ENCODE measurements at regions not wholly inside any gene's neighbourhood (a gene's known extent, or its start where the extent isn't known, plus 50 kb on each side); places are given as distances from the start of the nearest gene placed in this dataset.

DNA sequence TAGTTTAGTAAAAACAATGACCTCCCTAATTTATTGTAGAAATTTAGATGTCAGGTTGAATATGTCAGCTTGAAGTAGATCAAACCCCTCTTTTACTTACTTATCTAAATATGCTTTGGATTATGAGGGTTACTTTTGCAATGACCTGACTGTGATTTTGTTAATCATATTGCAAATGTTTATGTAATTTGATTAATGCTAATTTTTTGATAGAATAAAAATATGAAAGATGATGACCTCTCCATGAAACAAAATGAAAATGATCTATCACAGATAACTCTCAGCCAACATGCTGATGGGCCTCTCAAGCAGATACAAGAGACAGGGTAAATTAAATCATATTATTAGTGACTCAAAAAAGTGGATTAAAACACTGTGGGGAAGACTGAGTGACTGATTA is 131.0 kb downstream of the CEP57L1 start:
- intact Hi-C loops (cut with micrococcal nuclease; ENCODE audit: unreplicated experiment), result no loop called here
- Histone ChIP-seq H3K4me3 (ENCODE audit: low read depth, low read length, poor library complexity, severe bottlenecking) (no peak overlapping the region), H3K9me3 (ENCODE audit: low read length) (no peaks in the 10 kb centered on the region), H3K4me1 (ENCODE audit: insufficient read depth, low read length, poor library complexity, severe bottlenecking) (no peaks in the 10 kb centered on the region), H3K27ac (ENCODE audit: low read depth, low read length, poor library complexity, severe bottlenecking) (no peak overlapping the region), H3K4me2 (ENCODE audit: low read length) (no peak overlapping the region), H3K79me2 (ENCODE audit: insufficient read depth, low read depth, low read length) (no peaks in the 10 kb centered on the region), H2AFZ (ENCODE audit: low read length) (no peak overlapping the region), H3K36me3 (ENCODE audit: insufficient read depth, low read length) (no peaks in the 10 kb centered on the region), H3K9me2 (ENCODE audit: insufficient read depth, low read length) (no peaks in the 10 kb centered on the region), H4K20me1 (ENCODE audit: insufficient read depth, low read length) (no peaks in the 10 kb centered on the region)
- CTCF ChIA-PET (ENCODE audit: unreplicated experiment), result no interaction called here
- TF ChIP-seq, protein P1, sequence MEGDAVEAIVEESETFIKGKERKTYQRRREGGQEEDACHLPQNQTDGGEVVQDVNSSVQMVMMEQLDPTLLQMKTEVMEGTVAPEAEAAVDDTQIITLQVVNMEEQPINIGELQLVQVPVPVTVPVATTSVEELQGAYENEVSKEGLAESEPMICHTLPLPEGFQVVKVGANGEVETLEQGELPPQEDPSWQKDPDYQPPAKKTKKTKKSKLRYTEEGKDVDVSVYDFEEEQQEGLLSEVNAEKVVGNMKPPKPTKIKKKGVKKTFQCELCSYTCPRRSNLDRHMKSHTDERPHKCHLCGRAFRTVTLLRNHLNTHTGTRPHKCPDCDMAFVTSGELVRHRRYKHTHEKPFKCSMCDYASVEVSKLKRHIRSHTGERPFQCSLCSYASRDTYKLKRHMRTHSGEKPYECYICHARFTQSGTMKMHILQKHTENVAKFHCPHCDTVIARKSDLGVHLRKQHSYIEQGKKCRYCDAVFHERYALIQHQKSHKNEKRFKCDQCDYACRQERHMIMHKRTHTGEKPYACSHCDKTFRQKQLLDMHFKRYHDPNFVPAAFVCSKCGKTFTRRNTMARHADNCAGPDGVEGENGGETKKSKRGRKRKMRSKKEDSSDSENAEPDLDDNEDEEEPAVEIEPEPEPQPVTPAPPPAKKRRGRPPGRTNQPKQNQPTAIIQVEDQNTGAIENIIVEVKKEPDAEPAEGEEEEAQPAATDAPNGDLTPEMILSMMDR (conservative IDR thresholded peaks at IDR 0.05; ENCODE audit: low read length), result no peak
- no peak for TF ChIP-seq EZH2phosphoT487 (IDR thresholded peaks at IDR 0.05; ENCODE audit: borderline replicate concordance, low read depth, low read length)
- POLR2A ChIA-PET, result interaction anchor here (0.5 kb wide), 1 partner anchor 1993 kb away, joined by 5 read pairs; no protein-coding TSS in a partner anchor
- DNase-seq (ENCODE audit: low spot score), result no peak
- BruUV-seq (replicated peaks), result no TSS peak

DNA sequence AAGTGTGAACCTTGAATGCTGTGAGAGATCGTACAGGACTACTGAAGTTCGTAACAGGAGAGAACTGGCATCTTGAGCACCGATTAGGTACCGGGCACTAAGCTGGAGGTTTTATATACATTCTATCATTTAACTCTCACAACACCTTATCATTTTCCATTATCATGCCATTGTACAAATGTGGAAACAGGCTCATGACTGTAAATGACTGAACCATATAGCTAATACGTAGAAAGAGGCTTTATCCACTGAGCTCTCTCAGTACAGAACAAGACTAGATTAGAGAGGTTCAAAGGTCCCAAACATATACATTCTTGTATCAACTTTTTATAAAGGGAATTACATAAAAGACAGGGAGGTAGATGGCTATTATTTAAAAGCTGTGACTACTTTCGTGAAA is 130.6 kb downstream of the CEP57L1 start:
- no peak overlapping the region for H3K4me3 ChIP-seq (ENCODE audit: low read depth, low read length, poor library complexity, severe bottlenecking)
- intact Hi-C loops (cut with micrococcal nuclease; ENCODE audit: unreplicated experiment), result no loop called here
- no peaks in the 10 kb centered on the region for H3K4me1 ChIP-seq (ENCODE audit: insufficient read depth, low read length, poor library complexity, severe bottlenecking)
- H3K79me2 ChIP-seq (ENCODE audit: insufficient read depth, low read depth, low read length), result no peaks in the 10 kb centered on the region
- ChIA-PET POLR2A (no interaction called here), CTCF (ENCODE audit: unreplicated experiment) (no interaction called here)
- H3K9me3 ChIP-seq (ENCODE audit: low read length), result no peaks in the 10 kb centered on the region
- BruUV-seq (replicated peaks), result no TSS peak
- no peak overlapping the region for H3K4me2 ChIP-seq (ENCODE audit: low read length)
- H3K27ac ChIP-seq (ENCODE audit: low read depth, low read length, poor library complexity, severe bottlenecking), result no peak overlapping the region
- H3K9me2 ChIP-seq (ENCODE audit: insufficient read depth, low read length), result no peaks in the 10 kb centered on the region
- H4K20me1 ChIP-seq (ENCODE audit: insufficient read depth, low read length), result no peaks in the 10 kb centered on the region
- no peak overlapping the region for H2AFZ ChIP-seq (ENCODE audit: low read length)
- TF ChIP-seq, protein P1 (conservative IDR thresholded peaks at IDR 0.05; ENCODE audit: low read length), result no peak
- no peak for TF ChIP-seq EZH2phosphoT487 (IDR thresholded peaks at IDR 0.05; ENCODE audit: borderline replicate concordance, low read depth, low read length)
- no peaks in the 10 kb centered on the region for H3K36me3 ChIP-seq (ENCODE audit: insufficient read depth, low read length)
- no peak for DNase-seq (ENCODE audit: low spot score)

DNA sequence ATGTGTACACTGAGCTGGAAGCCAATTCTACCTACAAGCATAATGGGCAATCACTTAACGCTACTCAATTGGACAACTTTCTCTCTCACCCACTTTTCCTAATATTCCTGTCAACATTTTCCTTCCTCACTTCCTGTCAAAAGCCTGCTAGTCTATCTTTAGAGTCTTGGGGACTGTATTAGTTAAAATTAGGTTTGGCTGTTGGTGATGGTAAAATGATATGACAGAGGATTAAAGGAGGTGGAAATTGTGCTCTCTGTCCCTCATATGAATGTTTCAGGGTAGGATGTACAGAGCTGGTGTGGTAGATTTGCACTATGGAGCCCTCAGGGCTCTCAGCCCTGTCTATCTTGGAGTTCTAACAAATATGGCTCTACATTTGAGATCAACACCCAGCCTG is 129.7 kb downstream of the CEP57L1 start:
- Histone ChIP-seq H3K79me2 (ENCODE audit: insufficient read depth, low read depth, low read length) (no peaks in the 10 kb centered on the region), H3K9me3 (ENCODE audit: low read length) (no peaks in the 10 kb centered on the region), H3K27ac (ENCODE audit: low read depth, low read length, poor library complexity, severe bottlenecking) (no peak overlapping the region), H3K4me1 (ENCODE audit: insufficient read depth, low read length, poor library complexity, severe bottlenecking) (no peaks in the 10 kb centered on the region), H3K36me3 (ENCODE audit: insufficient read depth, low read length) (no peaks in the 10 kb centered on the region), H4K20me1 (ENCODE audit: insufficient read depth, low read length) (no peaks in the 10 kb centered on the region), H3K9me2 (ENCODE audit: insufficient read depth, low read length) (no peaks in the 10 kb centered on the region), H2AFZ (ENCODE audit: low read length) (no peak overlapping the region), H3K4me3 (ENCODE audit: low read depth, low read length, poor library complexity, severe bottlenecking) (no peak overlapping the region), H3K4me2 (ENCODE audit: low read length) (no peak overlapping the region)
- no peak for DNase-seq (ENCODE audit: low spot score)
- no peak for TF ChIP-seq EZH2phosphoT487 (IDR thresholded peaks at IDR 0.05; ENCODE audit: borderline replicate concordance, low read depth, low read length)
- TF ChIP-seq, protein P1 (conservative IDR thresholded peaks at IDR 0.05; ENCODE audit: low read length), result no peak
- BruUV-seq (replicated peaks), result no TSS peak
- intact Hi-C loops (cut with micrococcal nuclease; ENCODE audit: unreplicated experiment), result no loop called here
- ChIA-PET CTCF (ENCODE audit: unreplicated experiment) (no interaction called here), POLR2A (interaction anchor here (0.6 to 0.7 kb wide), 3 partner anchors 178 to 249 kb away, joined by 3 to 5 read pairs (median 3); no protein-coding TSS in a partner anchor)
